Testis (tissue), 2 donors: ENCODE measurements at regions not wholly inside any gene's neighbourhood (a gene's known extent, or its start where the extent isn't known, plus 50 kb on each side); places are given as distances from the start of the nearest gene placed in this dataset.
"Not testable (repeated sequence)": the region's sequence is repeated elsewhere in the genome, so short reads cannot be mapped to it uniquely, and the experiment has no call there.

Experiments used
- DNase-seq: peaks from one replicate; pipeline ENCODE4 v3.0.0-alpha.2; 2019
- H3K27ac ChIP-seq, 2 donors: fragments of 200-600 bp; sonication (generic); one replicate each; pipeline ENCODE4 v1.5.1; 2019
- H3K27me3 ChIP-seq: fragments of 200-600 bp; sonication (generic); one replicate; pipeline ENCODE4 v1.5.1; 2019
- H3K36me3 ChIP-seq: fragments of 200-600 bp; sonication (generic); one replicate; pipeline ENCODE4 v1.5.1; 2017; ENCODE audit warnings: low read depth; ENCODE audit errors: missing control alignments
- H3K4me1 ChIP-seq: fragments of 200-600 bp; sonication (generic); one replicate; pipeline ENCODE4 v1.5.1; 2019
- H3K4me3 ChIP-seq, 2 donors: fragments of 200-600 bp; sonication (generic); one replicate each; pipeline ENCODE4 v1.5.1; 2017 to 2019
- H3K9me3 ChIP-seq: fragments of 200-600 bp; sonication (generic); one replicate; pipeline ENCODE4 v1.5.1; 2017
- POLR2A ChIP-seq: fragments of 450-650 bp; IDR thresholded peaks from one replicate; pipeline ENCODE4 v1.6.1; 2017; ENCODE audit warnings: antibody characterized with exemption, mild to moderate bottlenecking, moderate library complexity
- WGBS, 2 donors: methylation state at CpG; one replicate each; pipeline ENCODE4 v1.1.5; 2018; 5-methylcytosine and 5-hydroxymethylcytosine counted together
- intact Hi-C: fragments of 100-400 bp; cut with DNase I; formaldehyde crosslinking; loops from one replicate; pipeline ENCODE4 v1.15.1; 2023; ENCODE audit warnings: low total_unique reads
- TF ChIP-seq, protein P1 (sequence below), 3 experiments: fragments of 450-650 bp in 2 of 3; fragments of 200-600 bp in 1 of 3; sonication (generic) in 1 of 3; IDR thresholded peaks; one replicate each; pipeline ENCODE4 v1.5.1; 2016 to 2019; ENCODE audit warnings: antibody characterized with exemption in 3 of 3, mild to moderate bottlenecking in 2 of 3, moderate library complexity in 1 of 3

DNA sequence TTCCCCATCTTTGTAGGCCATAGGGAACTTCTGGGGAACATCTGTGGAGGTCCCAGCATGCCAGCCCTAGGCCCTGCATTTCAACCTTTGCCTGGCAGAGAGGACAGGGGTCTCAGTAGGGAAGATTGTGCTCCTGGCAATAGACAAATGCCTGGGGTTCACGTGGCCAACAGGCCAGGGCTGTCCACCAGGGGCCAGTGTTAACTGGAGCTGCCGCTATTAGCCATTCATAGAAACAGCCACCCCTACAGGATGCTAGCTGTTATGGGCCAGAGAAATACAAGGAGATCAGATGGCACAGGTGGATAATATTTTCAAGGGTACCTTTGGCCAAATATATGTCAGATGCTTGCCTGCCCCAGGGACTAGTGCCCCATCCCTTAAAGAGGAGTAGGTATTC, 932.9 kb downstream of the QKI start:
- WGBS, 2 donors: 93 to 94% methylated on average over 2 of the region's 2 CpGs
- no peaks in the 10 kb centered on the region for H3K27me3 ChIP-seq
- no peaks in the 10 kb centered on the region for H3K36me3 ChIP-seq
- intact Hi-C loops: no loop called here
- no peaks in the 10 kb centered on the region for H3K9me3 ChIP-seq
- H3K27ac ChIP-seq: no peak overlapping the region
- TF ChIP-seq POLR2A: no peak
- TF ChIP-seq, protein P1, sequence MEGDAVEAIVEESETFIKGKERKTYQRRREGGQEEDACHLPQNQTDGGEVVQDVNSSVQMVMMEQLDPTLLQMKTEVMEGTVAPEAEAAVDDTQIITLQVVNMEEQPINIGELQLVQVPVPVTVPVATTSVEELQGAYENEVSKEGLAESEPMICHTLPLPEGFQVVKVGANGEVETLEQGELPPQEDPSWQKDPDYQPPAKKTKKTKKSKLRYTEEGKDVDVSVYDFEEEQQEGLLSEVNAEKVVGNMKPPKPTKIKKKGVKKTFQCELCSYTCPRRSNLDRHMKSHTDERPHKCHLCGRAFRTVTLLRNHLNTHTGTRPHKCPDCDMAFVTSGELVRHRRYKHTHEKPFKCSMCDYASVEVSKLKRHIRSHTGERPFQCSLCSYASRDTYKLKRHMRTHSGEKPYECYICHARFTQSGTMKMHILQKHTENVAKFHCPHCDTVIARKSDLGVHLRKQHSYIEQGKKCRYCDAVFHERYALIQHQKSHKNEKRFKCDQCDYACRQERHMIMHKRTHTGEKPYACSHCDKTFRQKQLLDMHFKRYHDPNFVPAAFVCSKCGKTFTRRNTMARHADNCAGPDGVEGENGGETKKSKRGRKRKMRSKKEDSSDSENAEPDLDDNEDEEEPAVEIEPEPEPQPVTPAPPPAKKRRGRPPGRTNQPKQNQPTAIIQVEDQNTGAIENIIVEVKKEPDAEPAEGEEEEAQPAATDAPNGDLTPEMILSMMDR (IDR thresholded peaks at IDR 0.05): no peak
- H3K4me3 ChIP-seq: no peak overlapping the region
- H3K4me1 ChIP-seq: peaks cover 16% of the 10 kb centered on the region
- no peak for DNase-seq

DNA sequence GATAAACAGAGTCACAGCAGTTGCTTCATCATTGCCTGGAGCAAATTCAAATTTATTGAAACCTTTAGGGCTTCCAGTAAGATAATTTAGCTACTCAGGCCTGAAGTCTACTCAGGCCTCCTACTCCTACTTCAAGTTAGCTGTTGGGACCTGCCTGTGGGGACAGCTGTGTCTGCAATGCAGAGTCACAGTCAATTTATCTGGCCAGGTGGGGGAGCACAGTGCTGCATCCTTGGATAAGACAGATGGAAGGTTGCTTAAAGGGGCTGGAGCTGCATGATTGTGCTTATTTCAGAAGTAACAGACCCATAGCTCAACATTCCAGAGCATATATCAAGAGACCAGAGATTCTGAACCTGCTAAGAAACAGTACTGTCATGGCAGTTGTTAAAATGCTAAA, 932.1 kb downstream of the QKI start:
- DNase-seq: no peak
- Histone ChIP-seq H3K27me3 (no peaks in the 10 kb centered on the region), H3K4me3 (no peak overlapping the region), H3K36me3 (no peaks in the 10 kb centered on the region), H3K4me1 (peaks cover 16% of the 10 kb centered on the region), H3K27ac (no peak overlapping the region), H3K9me3 (no peaks in the 10 kb centered on the region)
- intact Hi-C loops: no loop called here
- TF ChIP-seq, protein P1 (IDR thresholded peaks at IDR 0.05): no peak
- TF ChIP-seq POLR2A: no peak

DNA sequence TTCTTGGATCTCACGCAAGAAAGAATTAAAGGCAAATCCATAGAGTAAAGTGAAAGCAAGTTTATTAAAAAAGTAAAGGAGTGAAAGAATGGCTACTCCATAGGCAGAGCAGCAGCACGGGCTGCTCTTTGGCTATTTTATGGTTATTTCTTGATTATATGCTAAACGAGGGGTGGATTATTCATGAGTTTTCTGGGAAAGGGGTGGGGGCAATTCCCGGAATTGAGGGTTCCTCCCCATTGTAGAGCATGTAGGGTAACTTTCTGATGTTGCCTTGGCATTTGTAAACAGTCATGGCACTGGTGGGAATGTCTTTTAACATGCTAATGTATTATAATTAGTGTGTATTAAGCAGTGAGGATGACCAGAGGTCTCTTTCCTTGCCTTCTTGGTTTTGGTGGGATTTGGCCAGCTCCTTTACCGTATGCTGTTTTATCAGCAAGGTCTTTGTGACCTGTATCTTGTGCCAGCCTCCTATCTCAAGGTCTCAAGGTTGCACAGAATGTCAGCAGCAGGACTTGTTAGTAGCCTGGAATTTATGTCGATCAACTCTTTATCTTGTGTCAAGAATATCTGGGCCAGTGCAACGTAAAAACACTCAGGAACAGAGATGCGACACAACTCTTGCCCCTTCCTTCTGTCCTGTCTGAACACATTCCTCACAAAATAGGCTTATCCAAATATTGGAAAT, 931.4 kb downstream of the QKI start:
- Histone ChIP-seq H3K4me3 (no peak overlapping the region), H3K4me1 (peaks cover 16% of the 10 kb centered on the region), H3K9me3 (no peaks in the 10 kb centered on the region), H3K27me3 (no peaks in the 10 kb centered on the region), H3K36me3 (no peaks in the 10 kb centered on the region), H3K27ac (peak overlapping the region in 1 of 2 donors; percentile 47)
- intact Hi-C loops: no loop called here
- DNase-seq: no peak
- TF ChIP-seq, protein P1 (IDR thresholded peaks at IDR 0.05): no peak
- TF ChIP-seq POLR2A: no peak
- WGBS, 2 donors: 55 to 63% methylated on average over 8 of the region's 8 CpGs

DNA sequence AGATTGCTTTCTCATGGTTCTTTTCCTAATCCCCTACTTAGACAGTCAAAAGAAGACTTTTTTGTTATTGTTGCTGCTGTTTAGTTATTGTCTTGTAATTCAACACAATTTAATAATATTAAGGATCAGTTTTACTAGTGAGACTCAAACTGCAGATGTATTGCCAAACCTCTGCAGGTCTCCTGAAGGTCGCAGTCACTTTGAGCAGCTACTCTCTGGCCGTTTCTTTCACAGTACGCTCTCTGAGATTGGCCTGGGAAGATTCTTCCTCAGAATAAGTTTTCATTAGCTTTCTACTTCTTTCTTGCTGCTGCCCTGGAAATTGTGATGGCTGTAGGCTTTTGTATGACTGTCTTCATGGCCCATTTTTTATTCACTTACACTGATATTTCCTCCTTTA, 930.8 kb downstream of the QKI start:
- 34 to 60% methylated on average over 3 of the region's 3 CpGs for WGBS, 2 donors
- Histone ChIP-seq H3K4me3 (no peak overlapping the region), H3K36me3 (no peaks in the 10 kb centered on the region), H3K27ac (peak overlapping the region in 1 of 2 donors; percentile 47), H3K9me3 (no peaks in the 10 kb centered on the region), H3K27me3 (no peaks in the 10 kb centered on the region), H3K4me1 (peaks cover 16% of the 10 kb centered on the region)
- TF ChIP-seq, protein P1 (IDR thresholded peaks at IDR 0.05): no peak
- TF ChIP-seq POLR2A: no peak
- intact Hi-C loops: no loop called here
- no peak for DNase-seq

DNA sequence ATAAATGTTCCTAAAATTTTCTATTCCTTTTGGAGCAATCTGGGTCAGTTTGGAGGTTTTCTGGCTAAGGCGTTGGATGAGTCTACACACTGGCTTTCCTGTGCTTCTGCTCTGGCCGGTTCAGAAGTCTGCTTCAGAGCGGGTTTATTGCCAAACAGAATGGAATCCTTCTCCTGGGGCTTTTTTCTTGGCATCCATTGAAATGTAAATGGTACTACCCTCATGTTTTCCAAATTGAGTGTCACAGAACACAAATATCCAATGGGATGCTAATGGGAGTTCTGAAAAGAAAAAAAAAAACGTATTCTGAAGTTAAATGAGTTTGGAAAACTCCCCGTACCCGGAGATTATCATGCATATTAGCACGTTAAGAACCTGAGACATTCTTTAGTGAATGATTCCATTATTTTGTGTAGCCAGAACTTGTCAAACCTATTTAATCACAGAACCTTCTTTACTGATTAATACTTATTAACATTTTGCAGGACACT, 930.3 kb downstream of the QKI start:
- no peak for DNase-seq
- Histone ChIP-seq H3K9me3 (no peaks in the 10 kb centered on the region), H3K4me3 (no peak overlapping the region), H3K36me3 (no peaks in the 10 kb centered on the region), H3K27ac (no peak overlapping the region), H3K4me1 (peaks cover 16% of the 10 kb centered on the region), H3K27me3 (no peaks in the 10 kb centered on the region)
- intact Hi-C loops: no loop called here
- no peak for TF ChIP-seq POLR2A
- TF ChIP-seq, protein P1 (IDR thresholded peaks at IDR 0.05): no peak
- WGBS, 2 donors: 34 to 60% methylated on average over 7 of the region's 7 CpGs

DNA sequence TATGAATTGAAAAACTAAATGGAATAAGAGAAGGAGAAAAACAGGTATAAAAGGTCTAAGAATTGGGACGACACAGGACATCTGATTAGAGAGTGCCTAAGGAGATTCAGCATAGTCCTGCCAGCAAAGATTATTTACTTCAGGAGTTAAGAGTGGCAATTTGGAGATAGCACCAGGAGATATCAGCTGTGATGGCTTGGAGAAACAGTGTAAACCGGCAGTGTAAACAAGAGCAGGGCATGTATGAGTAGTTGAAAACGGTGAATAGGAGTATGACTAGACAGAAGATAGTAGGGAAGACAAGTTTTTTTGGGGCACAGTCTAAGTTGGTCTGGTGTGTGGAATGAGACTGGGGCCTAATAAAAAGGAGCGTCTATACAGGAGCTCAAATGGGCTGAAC, 924.9 kb downstream of the QKI start:
- H3K4me3 ChIP-seq, H3K27ac ChIP-seq, H3K27me3 ChIP-seq, H3K9me3 ChIP-seq, intact Hi-C loops, H3K36me3 ChIP-seq, H3K4me1 ChIP-seq, DNase-seq: not testable (repeated sequence)
- WGBS, 2 donors: 88 to 90% methylated on average over 4 of the region's 4 CpGs
